Mucosa of stomach (tissue), 1 donor: ENCODE measurements at regions not wholly inside any gene's neighbourhood (a gene's known extent, or its start where the extent isn't known, plus 50 kb on each side); places are given as distances from the start of the nearest gene placed in this dataset.

ENCODE experiments used
- H3K27me3 ChIP-seq: one replicate; pipeline ENCODE4 v1.7.0; 2013; ENCODE audit warnings: mild to moderate bottlenecking, low read length; ENCODE audit not compliant: control insufficient read depth, insufficient read depth
- H3K36me3 ChIP-seq: one replicate; pipeline ENCODE4 v1.7.0; 2013; ENCODE audit warnings: low read length; ENCODE audit not compliant: control insufficient read depth, insufficient read depth
- H3K4me1 ChIP-seq: one replicate; pipeline ENCODE4 v1.7.0; 2013; ENCODE audit warnings: mild to moderate bottlenecking, low read length; ENCODE audit not compliant: control insufficient read depth, insufficient read depth
- H3K4me3 ChIP-seq: one replicate; pipeline ENCODE4 v1.7.0; 2013; ENCODE audit warnings: low read length
- H3K9ac ChIP-seq: one replicate; pipeline ENCODE4 v1.7.0; 2013; ENCODE audit warnings: mild to moderate bottlenecking, low read length, moderate library complexity
- H3K9me3 ChIP-seq: one replicate; pipeline ENCODE4 v1.7.0; 2013; ENCODE audit warnings: mild to moderate bottlenecking, low read length, moderate library complexity; ENCODE audit not compliant: control insufficient read depth
- donor health status: Pancreatic carcinoma.

DNA sequence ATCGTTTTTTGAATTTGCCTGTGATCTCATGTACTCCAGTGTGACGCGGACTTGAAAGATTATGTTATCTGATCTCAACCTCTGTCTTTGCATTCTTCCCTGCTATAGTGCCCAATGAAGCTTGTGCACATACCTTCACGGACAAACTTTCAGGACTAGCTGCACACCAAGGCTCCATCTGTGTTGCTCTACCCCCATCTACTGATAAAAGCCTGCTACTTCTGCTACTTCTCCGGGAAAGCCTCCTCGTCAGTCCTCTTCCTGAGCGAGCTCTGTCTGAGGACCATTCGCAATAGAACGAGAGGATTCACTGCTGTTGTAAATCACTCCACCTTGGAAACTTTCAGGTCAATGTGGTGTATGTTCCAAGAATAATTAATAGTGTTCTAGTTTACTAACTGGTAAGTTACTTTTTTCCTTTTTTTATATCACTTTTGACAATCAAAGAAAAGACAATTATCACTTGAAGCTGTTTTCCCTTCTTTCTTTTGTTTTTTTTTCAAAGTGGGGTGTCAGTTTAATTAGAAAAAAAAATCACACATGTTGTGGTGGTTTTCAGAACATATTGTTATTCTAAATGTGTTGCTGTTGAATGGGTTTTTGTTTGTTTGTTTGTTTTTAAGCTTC, 217.6 kb downstream of the ARRDC4 start:
- H3K27me3 ChIP-seq = peaks cover 15% of the 10 kb centered on the region
- H3K36me3 ChIP-seq = no peaks in the 10 kb centered on the region
- H3K9me3 ChIP-seq = no peaks in the 10 kb centered on the region
- H3K4me3 ChIP-seq = no peak overlapping the region
- H3K4me1 ChIP-seq = no peaks in the 10 kb centered on the region
- H3K9ac ChIP-seq = no peak overlapping the region

GRCh38 chr15:98178861-98179260, 218.4 kb downstream of the ARRDC4 start:
- no peak overlapping the region for H3K9ac ChIP-seq
- peaks cover 15% of the 10 kb centered on the region for H3K27me3 ChIP-seq
- no peaks in the 10 kb centered on the region for H3K4me1 ChIP-seq
- H3K9me3 ChIP-seq = no peaks in the 10 kb centered on the region
- no peaks in the 10 kb centered on the region for H3K36me3 ChIP-seq
- H3K4me3 ChIP-seq = no peak overlapping the region

DNA sequence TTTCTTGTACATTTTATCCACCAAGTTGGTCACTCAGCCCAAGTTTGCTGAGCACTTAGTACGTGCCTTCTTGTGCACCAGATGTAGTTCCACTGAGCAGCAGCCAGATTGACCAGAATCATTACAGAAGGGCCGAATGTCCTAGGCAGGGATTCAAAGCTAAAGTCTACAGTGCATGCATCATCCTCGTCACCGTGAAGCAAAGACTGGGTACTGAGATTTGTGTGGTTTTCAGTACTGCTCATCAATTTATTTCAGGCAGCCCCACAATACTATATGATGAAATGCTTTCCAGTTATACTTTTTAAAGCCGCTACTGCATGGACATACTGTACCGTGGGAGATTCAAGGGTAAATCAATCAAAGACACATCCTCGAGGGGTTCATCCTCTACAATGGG, 227.0 kb downstream of the ARRDC4 start:
- H3K9ac ChIP-seq = no peak overlapping the region
- H3K9me3 ChIP-seq = no peaks in the 10 kb centered on the region
- H3K27me3 ChIP-seq = no peaks in the 10 kb centered on the region
- H3K4me3 ChIP-seq = no peak overlapping the region
- no peaks in the 10 kb centered on the region for H3K36me3 ChIP-seq
- no peaks in the 10 kb centered on the region for H3K4me1 ChIP-seq

DNA sequence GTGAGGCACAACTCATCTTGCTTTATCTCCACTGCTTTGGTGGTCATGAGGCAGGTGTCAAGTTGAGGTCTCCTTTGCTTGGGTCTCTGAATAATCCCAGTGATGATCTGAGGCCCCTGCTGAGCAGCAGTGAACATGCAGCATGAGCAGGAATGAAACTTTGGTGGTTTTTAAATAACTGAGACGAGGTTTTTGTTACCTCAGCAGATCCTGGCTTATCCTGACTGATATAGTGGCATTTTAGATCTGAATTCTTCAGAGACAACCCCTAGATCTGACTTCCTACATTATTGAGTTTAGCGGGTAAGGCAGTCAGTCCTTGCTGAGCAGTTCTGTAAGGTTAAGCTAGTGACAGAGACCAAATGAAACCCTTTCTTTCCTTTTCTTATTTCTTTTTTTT, 230.4 kb downstream of the ARRDC4 start:
- Histone ChIP-seq H3K36me3 (no peaks in the 10 kb centered on the region), H3K4me3 (no peak overlapping the region), H3K4me1 (no peaks in the 10 kb centered on the region), H3K9ac (no peak overlapping the region), H3K9me3 (no peaks in the 10 kb centered on the region), H3K27me3 (no peaks in the 10 kb centered on the region)

GRCh38 chr15:98195796-98196195, 235.3 kb downstream of the ARRDC4 start:
- H3K27me3 ChIP-seq = no peaks in the 10 kb centered on the region
- no peaks in the 10 kb centered on the region for H3K9me3 ChIP-seq
- H3K4me3 ChIP-seq = no peak overlapping the region
- H3K4me1 ChIP-seq = no peaks in the 10 kb centered on the region
- H3K36me3 ChIP-seq = no peaks in the 10 kb centered on the region
- no peak overlapping the region for H3K9ac ChIP-seq

GRCh38 chr15:98196371-98196770, 235.9 kb downstream of the ARRDC4 start:
- Histone ChIP-seq H3K4me3 (no peak overlapping the region), H3K9me3 (no peaks in the 10 kb centered on the region), H3K9ac (no peak overlapping the region), H3K36me3 (no peaks in the 10 kb centered on the region), H3K27me3 (no peaks in the 10 kb centered on the region), H3K4me1 (no peaks in the 10 kb centered on the region)

- no peaks in the 10 kb centered on the region for H3K27me3 ChIP-seq
- no peaks in the 10 kb centered on the region for H3K9me3 ChIP-seq
- no peaks in the 10 kb centered on the region for H3K4me1 ChIP-seq
- no peaks in the 10 kb centered on the region for H3K36me3 ChIP-seq
- H3K4me3 ChIP-seq = no peak overlapping the region
- H3K9ac ChIP-seq = no peak overlapping the region
Measured at GRCh38 chr15:98202256-98202655, 241.8 kb downstream of the ARRDC4 start.

- Histone ChIP-seq H3K27me3 (no peaks in the 10 kb centered on the region), H3K36me3 (no peaks in the 10 kb centered on the region), H3K4me1 (no peaks in the 10 kb centered on the region), H3K4me3 (no peak overlapping the region), H3K9me3 (no peaks in the 10 kb centered on the region), H3K9ac (no peak overlapping the region)
Measured at GRCh38 chr15:98203872-98204660, 243.6 kb downstream of the ARRDC4 start.

DNA sequence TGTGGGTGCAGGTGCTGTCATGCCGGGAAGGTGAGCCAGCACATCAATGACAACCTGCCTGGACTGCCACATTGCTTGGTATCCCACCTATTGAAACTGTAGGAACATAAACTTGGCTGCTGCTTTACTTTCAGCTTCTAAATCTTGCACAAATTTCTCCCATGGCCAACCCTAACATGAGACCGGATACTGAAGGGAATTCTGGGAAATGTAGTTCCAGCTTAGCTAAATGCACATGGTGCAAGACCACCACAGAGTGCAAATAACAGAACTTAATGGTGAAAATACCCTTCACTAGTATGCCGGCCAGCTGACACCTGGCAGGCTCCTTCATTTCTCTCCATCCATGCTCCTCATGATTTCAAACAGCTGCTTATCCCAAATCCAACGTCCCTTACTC, 247.4 kb downstream of the ARRDC4 start:
- no peaks in the 10 kb centered on the region for H3K4me1 ChIP-seq
- no peaks in the 10 kb centered on the region for H3K36me3 ChIP-seq
- no peaks in the 10 kb centered on the region for H3K27me3 ChIP-seq
- no peaks in the 10 kb centered on the region for H3K9me3 ChIP-seq
- H3K9ac ChIP-seq = no peak overlapping the region
- H3K4me3 ChIP-seq = no peak overlapping the region

GRCh38 chr15:98213346-98213979, 253.0 kb downstream of the ARRDC4 start:
- no peak overlapping the region for H3K9ac ChIP-seq
- no peaks in the 10 kb centered on the region for H3K36me3 ChIP-seq
- H3K27me3 ChIP-seq = no peaks in the 10 kb centered on the region
- no peak overlapping the region for H3K4me3 ChIP-seq
- no peaks in the 10 kb centered on the region for H3K9me3 ChIP-seq
- H3K4me1 ChIP-seq = no peaks in the 10 kb centered on the region

GRCh38 chr15:98216166-98216565, 255.7 kb downstream of the ARRDC4 start:
- Histone ChIP-seq H3K4me3 (no peak overlapping the region), H3K9me3 (no peaks in the 10 kb centered on the region), H3K36me3 (no peaks in the 10 kb centered on the region), H3K9ac (no peak overlapping the region), H3K27me3 (no peaks in the 10 kb centered on the region), H3K4me1 (no peaks in the 10 kb centered on the region)

DNA sequence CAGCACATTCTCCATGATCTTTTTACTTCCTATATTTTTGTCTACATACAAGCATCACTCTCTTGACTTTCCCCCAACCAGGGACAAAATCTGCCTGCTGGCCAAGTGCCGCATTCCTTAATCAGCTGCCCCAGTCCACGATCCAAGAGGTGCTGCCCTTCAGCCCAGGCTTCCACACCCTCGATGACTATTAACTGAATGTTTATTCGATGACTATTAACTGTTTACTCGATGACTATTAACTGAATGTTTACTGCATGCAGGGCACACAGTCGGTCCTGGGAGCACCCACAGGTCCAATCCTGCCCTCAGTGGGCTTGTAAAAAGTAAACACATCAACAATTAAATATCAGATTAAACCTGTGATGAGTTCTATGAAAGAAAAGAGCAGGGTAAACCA, 256.9 kb downstream of the ARRDC4 start:
- H3K9ac ChIP-seq = no peak overlapping the region
- no peaks in the 10 kb centered on the region for H3K4me1 ChIP-seq
- no peak overlapping the region for H3K4me3 ChIP-seq
- no peaks in the 10 kb centered on the region for H3K9me3 ChIP-seq
- no peaks in the 10 kb centered on the region for H3K27me3 ChIP-seq
- no peaks in the 10 kb centered on the region for H3K36me3 ChIP-seq
